Fibroblast of lung (primary cell): ENCODE measurements at regions not wholly inside any gene's neighbourhood (a gene's known extent, or its start where the extent isn't known, plus 50 kb on each side); places are given as distances from the start of the nearest gene placed in this dataset.

ENCODE experiments used
- EZH2 ChIP-seq: IDR thresholded peaks from 2 replicates; pipeline ENCODE4 v1.5.1; 2012; ENCODE audit warnings: low read length, control low read depth, mild to moderate bottlenecking; ENCODE audit errors: missing control alignments
- TF ChIP-seq, protein P1 (sequence below), 2 donors: IDR thresholded peaks in 1 of 2; conservative IDR thresholded peaks in 1 of 2; 1 replicate in 1 of 2; 2 replicates in 1 of 2; pipeline ENCODE4 v1.5.1; 2011 to 2012; ENCODE audit warnings: low read length in 2 of 2, control low read depth in 1 of 2, inconsistent platforms in 1 of 2, low read depth in 1 of 2, mild to moderate bottlenecking in 1 of 2

GRCh38 chrX:39921838-39922237 is 175.9 kb downstream of the BCOR start:
- TF ChIP-seq, protein P1, sequence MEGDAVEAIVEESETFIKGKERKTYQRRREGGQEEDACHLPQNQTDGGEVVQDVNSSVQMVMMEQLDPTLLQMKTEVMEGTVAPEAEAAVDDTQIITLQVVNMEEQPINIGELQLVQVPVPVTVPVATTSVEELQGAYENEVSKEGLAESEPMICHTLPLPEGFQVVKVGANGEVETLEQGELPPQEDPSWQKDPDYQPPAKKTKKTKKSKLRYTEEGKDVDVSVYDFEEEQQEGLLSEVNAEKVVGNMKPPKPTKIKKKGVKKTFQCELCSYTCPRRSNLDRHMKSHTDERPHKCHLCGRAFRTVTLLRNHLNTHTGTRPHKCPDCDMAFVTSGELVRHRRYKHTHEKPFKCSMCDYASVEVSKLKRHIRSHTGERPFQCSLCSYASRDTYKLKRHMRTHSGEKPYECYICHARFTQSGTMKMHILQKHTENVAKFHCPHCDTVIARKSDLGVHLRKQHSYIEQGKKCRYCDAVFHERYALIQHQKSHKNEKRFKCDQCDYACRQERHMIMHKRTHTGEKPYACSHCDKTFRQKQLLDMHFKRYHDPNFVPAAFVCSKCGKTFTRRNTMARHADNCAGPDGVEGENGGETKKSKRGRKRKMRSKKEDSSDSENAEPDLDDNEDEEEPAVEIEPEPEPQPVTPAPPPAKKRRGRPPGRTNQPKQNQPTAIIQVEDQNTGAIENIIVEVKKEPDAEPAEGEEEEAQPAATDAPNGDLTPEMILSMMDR (conservative IDR thresholded peaks at IDR 0.05 in 1 of 2, IDR thresholded peaks at IDR 0.05 in 1 of 2; ENCODE audit: low read depth in 1 of 2, low read length in 2 of 2): no peak
- no peak for TF ChIP-seq EZH2
